ENCODE measurements at regions not wholly inside any gene's neighbourhood (a gene's known extent, or its start where the extent isn't known, plus 50 kb on each side); places are given as distances from the start of the nearest gene placed in this dataset.

GRCh38 chr6:83792846-83793245, 60.3 kb upstream of the RIPPLY2 start:
- no peak for DNase-seq (ENCODE audit: low spot score)

GRCh38 chr6:83781506-83781905, 71.7 kb upstream of the RIPPLY2 start:
- no peak for DNase-seq (ENCODE audit: low spot score)

- no peak for DNase-seq (ENCODE audit: low spot score)
These were observed 62.0 kb upstream of the SNAP91 start for GRCh38 chr6:83770910-83771309.

- DNase-seq (ENCODE audit: low spot score) = no peak
These were observed 60.5 kb upstream of the SNAP91 start for GRCh38 chr6:83769413-83769812.

GRCh38 chr6:83767033-83767432, 58.1 kb upstream of the SNAP91 start:
- peak; percentile 19 for DNase-seq (ENCODE audit: low spot score)
